OCI-LY7 (cell line): ENCODE measurements at regions not wholly inside any gene's neighbourhood (a gene's known extent, or its start where the extent isn't known, plus 50 kb on each side); places are given as distances from the start of the nearest gene placed in this dataset.

ENCODE experiments used
- BruUV-seq: library from RNA; stranded (reverse); fragments of 400-500 nt; replicated peaks from 2 replicates; lab custom pipeline; 2021; lab: Mats Ljungman, UMichigan
- CTCF ChIA-PET: fragments of 300-600 bp; sonication (Branson Sonifier 250); formaldehyde crosslinking; loops from one replicate; lab custom pipeline; 2022; ENCODE audit warnings: antibody characterized with exemption; ENCODE audit not compliant: unreplicated experiment; lab: Charles Lee
- POLR2A ChIA-PET: fragments of 300-600 bp; sonication (Branson Sonifier 250); formaldehyde crosslinking; loops from one replicate; lab custom pipeline; 2022; ENCODE audit warnings: antibody characterized with exemption; lab: Charles Lee
- DNase-seq: peaks from one replicate; pipeline ENCODE4 v3.0.0-alpha.2; 2015; ENCODE audit warnings: low spot score
- H2AFZ ChIP-seq: fragments of 200-600 bp; sonication (generic), shearing (Covaris generic); 2 replicates; pipeline ENCODE4 v1.6.1; 2014; ENCODE audit warnings: mild to moderate bottlenecking, antibody characterized with exemption, low read length, moderate library complexity
- H3K27ac ChIP-seq: fragments of 200-600 bp; sonication (generic); 2 replicates; pipeline ENCODE4 v1.5.1; 2014; ENCODE audit warnings: mixed run types, low read depth, mild to moderate bottlenecking, moderate library complexity, low read length, inconsistent platforms; ENCODE audit not compliant: poor library complexity, severe bottlenecking
- H3K36me3 ChIP-seq: fragments of 200-600 bp; sonication (generic); 2 replicates; pipeline ENCODE4 v1.6.1; 2014; ENCODE audit warnings: mild to moderate bottlenecking, antibody characterized with exemption, low read length, moderate library complexity, mixed read lengths; ENCODE audit not compliant: insufficient read depth
- H3K4me1 ChIP-seq: fragments of 200-600 bp; sonication (generic); 2 replicates; pipeline ENCODE4 v1.5.1; 2014; ENCODE audit warnings: mild to moderate bottlenecking, low read length; ENCODE audit not compliant: insufficient read depth, poor library complexity, severe bottlenecking
- H3K4me2 ChIP-seq: fragments of 200-600 bp; sonication (generic); 2 replicates; pipeline ENCODE4 v1.6.1; 2014; ENCODE audit warnings: mild to moderate bottlenecking, low read length
- H3K4me3 ChIP-seq: fragments of 200-600 bp; sonication (generic); 2 replicates; pipeline ENCODE4 v1.5.1; 2014; ENCODE audit warnings: mild to moderate bottlenecking, low read depth, low read length; ENCODE audit not compliant: poor library complexity, severe bottlenecking
- H3K79me2 ChIP-seq: fragments of 200-600 bp; sonication (generic); 2 replicates; pipeline ENCODE4 v1.6.1; 2016; ENCODE audit warnings: low read depth, mild to moderate bottlenecking, low read length, moderate library complexity, mixed read lengths; ENCODE audit not compliant: insufficient read depth
- H3K9me2 ChIP-seq: fragments of 200-600 bp; sonication (generic); 2 replicates; pipeline ENCODE4 v1.6.1; 2016; ENCODE audit warnings: mild to moderate bottlenecking, low read length, mixed read lengths; ENCODE audit not compliant: insufficient read depth
- H3K9me3 ChIP-seq: fragments of 200-600 bp; sonication (generic); 2 replicates; pipeline ENCODE4 v1.6.1; 2014; ENCODE audit warnings: mild to moderate bottlenecking, mixed run types, low read length, mixed read lengths
- H4K20me1 ChIP-seq: fragments of 200-600 bp; sonication (generic); 2 replicates; pipeline ENCODE4 v1.6.1; 2014; ENCODE audit warnings: mild to moderate bottlenecking, antibody characterized with exemption, low read length, moderate library complexity, mixed read lengths; ENCODE audit not compliant: insufficient read depth
- CTCF ChIP-seq: fragments of 200-600 bp; sonication (generic); conservative IDR thresholded peaks from 2 replicates; pipeline ENCODE4 v1.5.1; 2014; ENCODE audit warnings: mild to moderate bottlenecking, antibody characterized with exemption, low read length, moderate library complexity, mixed read lengths
- EZH2phosphoT487 ChIP-seq: fragments of 200-600 bp; sonication (generic); IDR thresholded peaks from 2 replicates; pipeline ENCODE4 v1.6.1; 2018; ENCODE audit warnings: low read depth, borderline replicate concordance, mild to moderate bottlenecking, mixed run types, antibody characterized with exemption, low read length, moderate library complexity, mixed read lengths
- intact Hi-C: fragments of 100-400 bp; cut with micrococcal nuclease; formaldehyde crosslinking; loops from one replicate; pipeline ENCODE4 v1.10.0; 2022; ENCODE audit not compliant: unreplicated experiment

DNA sequence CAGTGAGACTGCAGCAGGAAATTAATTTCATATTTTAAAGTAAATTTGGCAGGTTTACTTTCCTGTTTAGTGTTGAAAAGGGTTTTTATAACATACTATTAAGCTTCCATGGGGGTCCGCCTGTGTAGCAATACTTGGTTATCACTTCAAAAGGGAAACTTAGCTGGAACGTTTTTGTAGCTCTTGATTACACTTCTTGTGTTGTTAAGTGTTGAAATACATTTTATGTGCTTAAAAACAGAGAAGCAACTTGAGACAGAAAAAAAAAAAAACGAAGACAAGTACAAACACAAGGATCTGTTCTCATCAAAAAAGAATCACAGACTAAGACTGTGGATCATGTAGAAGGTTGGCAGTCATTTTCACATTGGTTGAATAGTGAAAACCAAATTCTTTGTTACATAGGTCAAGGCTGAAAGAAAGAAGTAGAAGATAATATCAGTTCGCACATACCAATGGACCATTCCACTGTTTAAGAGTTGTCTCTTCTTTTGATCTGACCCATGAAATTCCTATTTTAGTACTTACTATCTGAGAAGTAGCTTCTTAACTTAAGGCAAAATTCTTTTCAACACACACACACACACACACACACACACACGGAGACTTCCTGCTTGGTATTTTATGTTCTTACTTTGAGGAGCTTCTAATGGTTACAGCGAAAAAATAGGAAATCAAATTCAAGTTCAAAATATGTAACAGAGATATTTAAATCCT, 113.9 kb upstream of the SLC35B3 start:
- no peaks in the 10 kb centered on the region for H3K79me2 ChIP-seq
- no peaks in the 10 kb centered on the region for H3K36me3 ChIP-seq
- H3K9me3 ChIP-seq = no peaks in the 10 kb centered on the region
- H3K4me2 ChIP-seq = no peak overlapping the region
- no TSS peak for BruUV-seq
- no peak overlapping the region for H2AFZ ChIP-seq
- intact Hi-C loops = no loop called here
- no peak for DNase-seq
- ChIA-PET POLR2A (interaction anchor here (0.6 to 1.1 kb wide), 4 partner anchors 97 to 1042 kb away, joined by 3 to 4 read pairs (median 3); no protein-coding TSS in a partner anchor), CTCF (no interaction called here)
- H3K27ac ChIP-seq = no peak overlapping the region
- TF ChIP-seq EZH2phosphoT487 = no peak
- no peak for TF ChIP-seq CTCF
- H4K20me1 ChIP-seq = no peaks in the 10 kb centered on the region
- H3K4me3 ChIP-seq = no peak overlapping the region
- H3K4me1 ChIP-seq = no peaks in the 10 kb centered on the region
- no peaks in the 10 kb centered on the region for H3K9me2 ChIP-seq

GRCh38 chr6:8546496-8546895, 111.2 kb upstream of the SLC35B3 start:
- no peaks in the 10 kb centered on the region for H3K9me2 ChIP-seq
- POLR2A ChIA-PET = no interaction called here
- H3K4me1 ChIP-seq = no peaks in the 10 kb centered on the region
- CTCF ChIA-PET = no interaction called here
- H3K36me3 ChIP-seq = no peaks in the 10 kb centered on the region
- no peak overlapping the region for H3K4me3 ChIP-seq
- intact Hi-C loops = no loop called here
- no peak overlapping the region for H3K4me2 ChIP-seq
- no peaks in the 10 kb centered on the region for H3K9me3 ChIP-seq
- H3K27ac ChIP-seq = no peak overlapping the region
- DNase-seq = no peak
- no peak for TF ChIP-seq CTCF
- no peak for TF ChIP-seq EZH2phosphoT487
- H3K79me2 ChIP-seq = no peaks in the 10 kb centered on the region
- H2AFZ ChIP-seq = no peak overlapping the region
- no TSS peak for BruUV-seq
- H4K20me1 ChIP-seq = no peaks in the 10 kb centered on the region

DNA sequence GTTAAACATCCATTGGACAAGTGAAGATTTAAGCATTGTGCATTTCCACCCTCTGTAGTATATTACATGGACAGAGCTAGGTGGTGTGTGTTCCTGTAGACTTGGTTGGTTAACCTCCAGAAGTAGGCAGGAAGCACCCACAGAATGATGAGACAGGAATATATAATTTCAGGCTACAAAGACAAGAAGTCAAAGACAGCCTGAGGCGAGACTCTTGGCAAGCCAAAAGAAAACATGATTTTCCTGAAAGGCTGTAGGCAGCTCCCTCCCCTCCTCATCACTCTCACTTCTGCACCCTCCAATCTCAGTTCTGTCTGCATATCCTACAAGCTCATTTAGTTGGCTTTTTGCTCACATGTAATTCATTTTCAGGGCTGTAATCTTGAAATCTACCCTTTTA, 110.0 kb upstream of the SLC35B3 start:
- POLR2A ChIA-PET = interaction anchor here (0.6 to 1.0 kb wide), 4 partner anchors 9 to 1768 kb away, joined by 3 read pairs; no protein-coding TSS in a partner anchor
- Histone ChIP-seq H3K27ac (no peak overlapping the region), H3K79me2 (no peaks in the 10 kb centered on the region), H3K9me3 (no peaks in the 10 kb centered on the region), H3K4me3 (no peak overlapping the region), H4K20me1 (no peaks in the 10 kb centered on the region), H2AFZ (no peak overlapping the region), H3K4me2 (no peak overlapping the region), H3K4me1 (no peaks in the 10 kb centered on the region), H3K36me3 (no peaks in the 10 kb centered on the region), H3K9me2 (no peaks in the 10 kb centered on the region)
- no TSS peak for BruUV-seq
- CTCF ChIA-PET = no interaction called here
- no peak for DNase-seq
- no peak for TF ChIP-seq CTCF
- no peak for TF ChIP-seq EZH2phosphoT487
- intact Hi-C loops = no loop called here
